Ascending aorta (tissue), 2 donors: ENCODE measurements at regions not wholly inside any gene's neighbourhood (a gene's known extent, or its start where the extent isn't known, plus 50 kb on each side); places are given as distances from the start of the nearest gene placed in this dataset.
"Not testable (repeated sequence)": the region's sequence is repeated elsewhere in the genome, so short reads cannot be mapped to it uniquely, and the experiment has no call there.

Experiments used
- DNase-seq, 2 donors: peaks; one replicate each; pipeline ENCODE4 v3.0.0-alpha.2; 2019; ENCODE audit warnings: low spot score in 2 of 2
- H3K27ac ChIP-seq, 2 donors: fragments of 200-600 bp; sonication (generic); one replicate each; pipeline ENCODE4 v1.5.1; 2016 to 2017; ENCODE audit warnings: mild to moderate bottlenecking in 1 of 2
- H3K27me3 ChIP-seq: fragments of 200-600 bp; sonication (generic); one replicate; pipeline ENCODE4 v1.5.1; 2017
- H3K36me3 ChIP-seq, 2 donors: fragments of 200-600 bp; sonication (generic); one replicate each; pipeline ENCODE4 v1.5.1; 2016
- H3K4me1 ChIP-seq, 2 donors: fragments of 200-600 bp; sonication (generic); one replicate each; pipeline ENCODE4 v1.5.1; 2016 to 2017; ENCODE audit warnings: mild to moderate bottlenecking in 1 of 2
- H3K4me3 ChIP-seq, 2 donors: fragments of 200-600 bp; sonication (generic); one replicate each; pipeline ENCODE4 v1.5.1; 2016 to 2017; ENCODE audit warnings: mild to moderate bottlenecking in 1 of 2
- H3K9me3 ChIP-seq, 2 donors: fragments of 200-600 bp; sonication (generic); one replicate each; pipeline ENCODE4 v1.5.1; 2016
- CTCF ChIP-seq, 3 experiments: fragments of 200-600 bp in 2 of 3; fragments of 450-650 bp in 1 of 3; sonication (generic) in 2 of 3; IDR thresholded peaks; one replicate each; pipeline ENCODE4 v1.5.1; 2016 to 2019; ENCODE audit warnings: antibody characterized with exemption in 3 of 3, mild to moderate bottlenecking in 1 of 3, moderate library complexity in 1 of 3
- intact Hi-C: fragments of 100-400 bp; cut with DNase I; formaldehyde crosslinking; loops from one replicate; pipeline ENCODE4 v1.15.1; 2023

- DNase-seq = no peak
- no peak for TF ChIP-seq CTCF (IDR thresholded peaks at IDR 0.05)
- H3K4me3 ChIP-seq = no peak overlapping the region
- no peaks in the 10 kb centered on the region for H3K9me3 ChIP-seq
- H3K27me3 ChIP-seq = no peaks in the 10 kb centered on the region
- no peak overlapping the region for H3K27ac ChIP-seq
- intact Hi-C loops = no loop called here
- no peaks in the 10 kb centered on the region for H3K4me1 ChIP-seq
- H3K36me3 ChIP-seq = no peaks in the 10 kb centered on the region
These were observed 131.9 kb downstream of the ADRA2C start for GRCh38 chr4:3898098-3898497.

- intact Hi-C loops, H3K9me3 ChIP-seq, H3K36me3 ChIP-seq: not testable (repeated sequence)
These were observed 132.7 kb downstream of the ADRA2C start for GRCh38 chr4:3898928-3899327.

GRCh38 chr4:3904264-3904955 lies 138.2 kb downstream of the ADRA2C start:
- H3K4me1 ChIP-seq, DNase-seq, H3K27ac ChIP-seq, H3K36me3 ChIP-seq, H3K27me3 ChIP-seq, H3K4me3 ChIP-seq, H3K9me3 ChIP-seq, intact Hi-C loops: not testable (repeated sequence)

More at GRCh38 chr4:3898928-3899327, 132.7 kb downstream of the ADRA2C start:
- DNase-seq, H3K4me1 ChIP-seq, H3K27me3 ChIP-seq, H3K4me3 ChIP-seq, H3K27ac ChIP-seq: not testable (repeated sequence)

GRCh38 chr4:3909616-3910015 lies 143.4 kb downstream of the ADRA2C start:
- H3K4me1 ChIP-seq, H3K9me3 ChIP-seq, H3K36me3 ChIP-seq, DNase-seq, intact Hi-C loops, H3K27me3 ChIP-seq, H3K4me3 ChIP-seq, H3K27ac ChIP-seq: not testable (repeated sequence)

GRCh38 chr4:3910161-3910950 lies 144.2 kb downstream of the ADRA2C start:
- H3K27ac ChIP-seq, H3K4me1 ChIP-seq, H3K27me3 ChIP-seq, H3K36me3 ChIP-seq, DNase-seq, H3K4me3 ChIP-seq, H3K9me3 ChIP-seq, intact Hi-C loops: not testable (repeated sequence)

GRCh38 chr4:3911252-3911856 lies 145.2 kb downstream of the ADRA2C start:
- no peak for DNase-seq
- intact Hi-C loops = no loop called here
- Histone ChIP-seq H3K27me3 (no peaks in the 10 kb centered on the region), H3K4me3 (no peak overlapping the region), H3K27ac (no peak overlapping the region), H3K4me1 (no peaks in the 10 kb centered on the region), H3K9me3 (no peaks in the 10 kb centered on the region), H3K36me3 (no peaks in the 10 kb centered on the region)
- TF ChIP-seq CTCF (IDR thresholded peaks at IDR 0.05) = no peak

- DNase-seq, H3K27me3 ChIP-seq, H3K36me3 ChIP-seq, H3K9me3 ChIP-seq, intact Hi-C loops, H3K4me1 ChIP-seq, H3K27ac ChIP-seq, H3K4me3 ChIP-seq: not testable (repeated sequence)
These were observed 148.3 kb downstream of the ADRA2C start for GRCh38 chr4:3914511-3914910.

GRCh38 chr4:3919509-3919908 lies 153.3 kb downstream of the ADRA2C start:
- H3K36me3 ChIP-seq, H3K4me1 ChIP-seq, intact Hi-C loops, H3K27ac ChIP-seq, H3K9me3 ChIP-seq, H3K4me3 ChIP-seq, H3K27me3 ChIP-seq, DNase-seq: not testable (repeated sequence)

GRCh38 chr4:3921902-3922301 lies 155.7 kb downstream of the ADRA2C start:
- H3K4me1 ChIP-seq, H3K27ac ChIP-seq, H3K9me3 ChIP-seq, H3K27me3 ChIP-seq, H3K4me3 ChIP-seq, H3K36me3 ChIP-seq, DNase-seq, intact Hi-C loops: not testable (repeated sequence)

GRCh38 chr4:3925841-3926240 lies 159.7 kb downstream of the ADRA2C start:
- DNase-seq, H3K9me3 ChIP-seq, H3K36me3 ChIP-seq, H3K27me3 ChIP-seq, H3K4me3 ChIP-seq, H3K4me1 ChIP-seq, H3K27ac ChIP-seq, intact Hi-C loops: not testable (repeated sequence)

- H3K27ac ChIP-seq, intact Hi-C loops, H3K36me3 ChIP-seq: not testable (repeated sequence)
These were observed 160.1 kb downstream of the ADRA2C start for GRCh38 chr4:3926271-3926670.

More at GRCh38 chr4:3926271-3926670, 160.1 kb downstream of the ADRA2C start:
- not testable (repeated sequence) for DNase-seq, H3K9me3 ChIP-seq, H3K4me1 ChIP-seq, H3K4me3 ChIP-seq, H3K27me3 ChIP-seq
